Breast epithelium (tissue), 3 donors: ENCODE measurements at regions not wholly inside any gene's neighbourhood (a gene's known extent, or its start where the extent isn't known, plus 50 kb on each side); places are given as distances from the start of the nearest gene placed in this dataset.

Source experiments
- CTCF ChIP-seq, 3 donors: fragments of 450-650 bp; IDR thresholded peaks; one replicate each; pipeline ENCODE4 v1.5.1; 2016 to 2017; ENCODE audit warnings: antibody characterized with exemption in 3 of 3, mild to moderate bottlenecking in 3 of 3, moderate library complexity in 3 of 3
- POLR2A ChIP-seq: fragments of 450-650 bp; IDR thresholded peaks from one replicate; pipeline ENCODE4 v1.6.1; 2016; ENCODE audit warnings: antibody characterized with exemption, mild to moderate bottlenecking, moderate library complexity
- POLR2AphosphoS5 ChIP-seq, 3 donors: sonication (generic); formaldehyde crosslinking; IDR thresholded peaks; one replicate each; pipeline ENCODE4 v1.6.1; 2017; ENCODE audit warnings: antibody characterized with exemption in 3 of 3

- no peak for TF ChIP-seq CTCF (IDR thresholded peaks at IDR 0.05)
- no peak for TF ChIP-seq POLR2AphosphoS5 (IDR thresholded peaks at IDR 0.05)
- TF ChIP-seq POLR2A = no peak
Observed at GRCh38 chr5:168187614-168188013, 103.8 kb upstream of the WWC1 start.
